ENCODE measurements at regions not wholly inside any gene's neighbourhood (a gene's known extent, or its start where the extent isn't known, plus 50 kb on each side); places are given as distances from the start of the nearest gene placed in this dataset.

- no peaks in the 10 kb centered on the region for H3K9me2 ChIP-seq (replicated peaks; ENCODE audit: low read depth, low read length)
- no peaks in the 10 kb centered on the region for H3F3A ChIP-seq (ENCODE audit: low read depth)
- H3K9ac ChIP-seq (ENCODE audit: low read depth, low read length, poor library complexity, severe bottlenecking), result no peak overlapping the region
- no peaks in the 10 kb centered on the region for H3K36me3 ChIP-seq (ENCODE audit: insufficient read depth, low read length)
- no peak overlapping the region for H3K4me3 ChIP-seq (ENCODE audit: low read length, poor library complexity, severe bottlenecking)
- H4K20me1 ChIP-seq (ENCODE audit: insufficient read depth, low read length, poor library complexity, severe bottlenecking), result no peaks in the 10 kb centered on the region
- H3K79me2 ChIP-seq (ENCODE audit: insufficient read depth, low read length), result no peaks in the 10 kb centered on the region
- H2AFZ ChIP-seq (ENCODE audit: low read length), result no peak overlapping the region
- H3K4me2 ChIP-seq (ENCODE audit: low read depth, low read length, poor library complexity, severe bottlenecking), result no peak overlapping the region
- H3K4me1 ChIP-seq (ENCODE audit: insufficient read depth, low read length, poor library complexity, severe bottlenecking), result no peaks in the 10 kb centered on the region
- TF ChIP-seq EZH2phosphoT487 (IDR thresholded peaks at IDR 0.05; ENCODE audit: borderline replicate concordance) (no peak), CTCF (conservative IDR thresholded peaks at IDR 0.05; ENCODE audit: low read length) (no peak)
- H3K27me3 ChIP-seq (ENCODE audit: insufficient read depth, low read length, poor library complexity, severe bottlenecking), result no peaks in the 10 kb centered on the region
- no peaks in the 10 kb centered on the region for H3K9me3 ChIP-seq (ENCODE audit: insufficient read depth, low read depth, low read length)
Measured at GRCh38 chr20:40082436-40082835, 606.6 kb downstream of the MAFB start.

- Histone ChIP-seq H3K79me2 (ENCODE audit: insufficient read depth, low read length) (no peaks in the 10 kb centered on the region), H4K20me1 (ENCODE audit: insufficient read depth, low read length, poor library complexity, severe bottlenecking) (no peaks in the 10 kb centered on the region), H3K4me1 (ENCODE audit: insufficient read depth, low read length, poor library complexity, severe bottlenecking) (no peaks in the 10 kb centered on the region), H3K4me3 (ENCODE audit: low read length, poor library complexity, severe bottlenecking) (no peak overlapping the region), H3K9me3 (ENCODE audit: insufficient read depth, low read depth, low read length) (no peaks in the 10 kb centered on the region), H3K9me2 (replicated peaks; ENCODE audit: low read depth, low read length) (no peaks in the 10 kb centered on the region), H3K9ac (ENCODE audit: low read depth, low read length, poor library complexity, severe bottlenecking) (no peak overlapping the region), H3K36me3 (ENCODE audit: insufficient read depth, low read length) (no peaks in the 10 kb centered on the region), H3F3A (ENCODE audit: low read depth) (no peaks in the 10 kb centered on the region), H3K4me2 (ENCODE audit: low read depth, low read length, poor library complexity, severe bottlenecking) (no peak overlapping the region), H3K27me3 (ENCODE audit: insufficient read depth, low read length, poor library complexity, severe bottlenecking) (no peaks in the 10 kb centered on the region), H2AFZ (ENCODE audit: low read length) (no peak overlapping the region)
- TF ChIP-seq CTCF (conservative IDR thresholded peaks at IDR 0.05; ENCODE audit: low read length) (no peak), EZH2phosphoT487 (IDR thresholded peaks at IDR 0.05; ENCODE audit: borderline replicate concordance) (no peak)
Measured at GRCh38 chr20:40081653-40082052, 607.4 kb downstream of the MAFB start.

GRCh38 chr20:40080041-40080652, 608.9 kb downstream of the MAFB start:
- TF ChIP-seq EZH2phosphoT487 (IDR thresholded peaks at IDR 0.05; ENCODE audit: borderline replicate concordance) (no peak), CTCF (conservative IDR thresholded peaks at IDR 0.05; ENCODE audit: low read length) (no peak)
- no peaks in the 10 kb centered on the region for H3K9me2 ChIP-seq (replicated peaks; ENCODE audit: low read depth, low read length)

More at GRCh38 chr20:40080041-40080652, 608.9 kb downstream of the MAFB start:
- no peaks in the 10 kb centered on the region for H3K27me3 ChIP-seq (ENCODE audit: insufficient read depth, low read length, poor library complexity, severe bottlenecking)
- no peaks in the 10 kb centered on the region for H4K20me1 ChIP-seq (ENCODE audit: insufficient read depth, low read length, poor library complexity, severe bottlenecking)
- no peaks in the 10 kb centered on the region for H3K4me1 ChIP-seq (ENCODE audit: insufficient read depth, low read length, poor library complexity, severe bottlenecking)
- H3K9ac ChIP-seq (ENCODE audit: low read depth, low read length, poor library complexity, severe bottlenecking), result no peak overlapping the region
- no peaks in the 10 kb centered on the region for H3K9me3 ChIP-seq (ENCODE audit: insufficient read depth, low read depth, low read length)
- no peak overlapping the region for H2AFZ ChIP-seq (ENCODE audit: low read length)
- H3F3A ChIP-seq (ENCODE audit: low read depth), result no peaks in the 10 kb centered on the region
- no peak overlapping the region for H3K4me3 ChIP-seq (ENCODE audit: low read length, poor library complexity, severe bottlenecking)
- no peaks in the 10 kb centered on the region for H3K36me3 ChIP-seq (ENCODE audit: insufficient read depth, low read length)
- no peaks in the 10 kb centered on the region for H3K79me2 ChIP-seq (ENCODE audit: insufficient read depth, low read length)
- no peak overlapping the region for H3K4me2 ChIP-seq (ENCODE audit: low read depth, low read length, poor library complexity, severe bottlenecking)
